ENCODE measurements at regions not wholly inside any gene's neighbourhood (a gene's known extent, or its start where the extent isn't known, plus 50 kb on each side); places are given as distances from the start of the nearest gene placed in this dataset.

DNA sequence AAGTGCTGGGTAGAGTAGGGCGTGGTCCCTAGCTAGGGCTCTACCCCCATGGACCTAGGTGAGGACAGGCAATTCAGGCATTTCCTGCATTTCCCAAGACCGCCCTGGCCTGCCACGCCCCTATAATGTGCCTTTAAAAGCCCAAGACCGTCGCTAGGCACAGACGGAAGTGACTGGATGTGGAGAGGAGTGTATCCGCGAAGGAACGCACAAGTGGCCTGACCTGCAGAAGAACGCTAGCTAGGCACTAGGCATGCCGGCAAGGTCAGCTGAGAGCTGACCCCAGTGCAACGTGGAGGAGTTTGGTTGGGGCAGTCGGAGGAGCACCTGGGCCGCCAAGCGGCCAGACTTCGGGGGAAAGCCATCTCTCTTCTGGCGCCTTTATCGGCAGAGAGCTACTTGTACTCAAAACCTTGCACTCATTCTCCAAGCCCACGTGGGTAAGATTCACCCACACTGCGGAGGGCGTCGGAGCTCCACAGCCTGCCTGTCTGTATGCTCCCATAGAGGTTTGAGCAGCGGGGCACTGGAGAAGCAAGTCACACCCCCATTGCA is 370.0 kb downstream of the FGF9 start:
- no peak for DNase-seq
- intact Hi-C loops (cut with DNase I): no loop called here

DNA sequence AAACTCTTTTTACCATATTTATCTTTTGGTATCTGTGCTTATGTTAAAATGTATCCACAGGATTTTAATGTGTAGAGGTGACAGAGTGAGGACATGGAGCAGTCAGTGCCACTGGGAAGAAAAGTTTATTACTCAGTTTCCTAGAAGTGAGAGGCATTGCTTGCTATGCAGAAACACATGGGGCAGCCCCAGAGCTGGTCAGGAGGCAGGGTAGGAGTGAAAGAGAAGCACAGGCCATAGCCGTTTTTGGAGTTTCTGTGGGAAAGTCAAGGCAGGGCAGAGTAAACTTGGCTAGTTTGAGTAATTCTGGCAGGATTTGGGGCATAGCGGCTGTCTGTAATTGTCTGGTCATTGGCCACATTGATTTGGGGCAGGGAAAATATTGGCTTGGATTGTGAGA is 370.9 kb downstream of the FGF9 start:
- intact Hi-C loops (cut with DNase I): no loop called here
- no peak for DNase-seq

DNA sequence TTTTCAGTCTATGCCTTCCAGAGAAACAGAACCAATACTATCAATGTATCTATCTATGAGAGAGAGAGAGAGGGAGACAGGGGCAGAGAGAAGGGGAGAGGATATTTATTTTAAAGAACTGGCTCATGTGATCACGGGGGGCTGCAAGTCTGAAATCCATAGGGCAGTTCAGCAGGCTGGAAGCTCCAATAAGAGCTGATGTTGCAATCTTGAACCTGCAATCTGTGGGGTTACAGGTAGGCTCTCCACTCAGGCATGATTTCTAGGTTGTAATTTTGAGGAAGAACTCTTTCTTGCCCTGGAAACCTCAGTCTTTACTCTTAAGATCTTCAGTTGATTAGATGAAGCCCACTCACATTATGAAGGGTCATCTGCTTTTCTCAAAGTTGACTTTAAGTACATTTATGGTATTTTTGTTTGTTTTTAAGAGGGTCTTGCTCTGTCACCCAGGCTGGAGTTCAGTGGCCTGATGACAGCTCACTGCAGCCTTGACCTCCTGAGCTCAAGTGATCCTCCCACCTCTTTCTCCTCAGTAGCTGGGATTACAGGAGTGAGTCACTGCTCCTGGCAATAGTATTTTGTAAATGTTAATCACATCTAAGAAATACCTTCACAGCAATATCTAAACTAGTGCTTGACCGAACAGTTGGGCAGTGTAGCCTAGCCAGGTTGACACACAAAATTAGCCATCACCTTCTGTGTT is 376.4 kb downstream of the FGF9 start:
- no peak for DNase-seq
- intact Hi-C loops (cut with DNase I): no loop called here

DNA sequence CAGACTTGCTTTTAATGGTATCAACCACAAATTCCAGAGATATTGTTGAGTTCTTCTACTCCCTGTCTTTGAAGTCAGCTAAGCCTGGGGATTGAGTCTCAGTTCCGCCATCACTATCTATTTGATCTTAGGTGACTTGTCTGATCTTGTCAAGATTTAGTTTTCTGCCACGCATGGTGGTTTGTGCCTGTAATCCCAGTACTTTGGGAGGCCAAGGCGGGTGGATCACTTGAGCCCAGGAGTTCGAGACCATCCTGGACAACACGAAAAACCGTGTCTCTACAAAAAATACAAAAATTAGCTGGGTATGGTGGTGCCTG is 376.9 kb downstream of the FGF9 start:
- intact Hi-C loops (cut with DNase I): no loop called here
- DNase-seq: no peak

DNA sequence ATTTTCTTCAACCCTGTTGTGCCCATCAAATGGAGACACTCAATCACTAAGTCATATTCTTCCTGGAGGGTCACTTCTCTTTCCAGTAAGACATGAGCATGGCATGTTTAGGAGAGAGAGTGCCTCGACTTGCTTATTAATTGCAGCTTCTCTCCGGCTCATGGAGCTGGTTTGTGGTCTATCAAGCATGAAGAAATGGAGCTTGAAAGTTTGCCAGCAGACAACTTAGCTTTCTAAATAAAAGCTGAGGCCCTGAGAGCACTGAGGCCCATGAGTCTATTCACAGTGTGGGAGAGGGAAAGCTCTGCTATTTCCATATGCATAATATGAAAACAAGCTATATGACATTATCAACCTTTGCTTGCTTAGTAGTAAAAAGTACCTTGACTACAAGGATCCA is 378.5 kb downstream of the FGF9 start:
- DNase-seq: no peak
- intact Hi-C loops (cut with DNase I): no loop called here

DNA sequence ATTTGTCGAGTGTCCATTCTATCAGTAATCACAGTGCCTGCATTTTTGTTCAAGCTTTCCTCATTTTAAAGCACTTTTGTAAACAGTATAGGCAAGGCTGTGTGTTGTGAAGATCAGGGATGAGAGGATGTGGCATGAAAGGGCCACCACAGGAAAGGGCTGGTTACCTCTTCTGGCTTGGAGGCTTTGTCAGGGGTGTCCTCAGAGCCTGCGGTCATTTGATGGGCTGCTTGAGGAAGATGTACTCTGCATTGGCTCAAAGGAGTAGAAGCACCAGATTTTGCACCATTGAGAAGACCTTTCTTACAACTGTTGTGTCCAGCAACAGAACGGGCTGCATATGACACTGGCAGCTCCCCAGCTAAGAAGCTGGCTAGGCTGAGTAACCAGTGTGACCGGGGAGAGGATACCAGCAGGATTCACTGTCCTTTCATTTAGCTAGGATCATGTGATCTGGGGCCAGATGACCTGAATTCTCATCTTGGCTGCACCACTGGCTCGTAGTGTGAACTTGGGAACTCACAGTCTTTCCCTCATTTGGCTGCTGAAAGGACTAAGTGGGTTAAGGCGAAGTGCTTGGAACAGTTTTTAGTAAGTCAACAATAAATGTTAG is 380.2 kb downstream of the FGF9 start:
- no peak for DNase-seq
- intact Hi-C loops (cut with DNase I): no loop called here

DNA sequence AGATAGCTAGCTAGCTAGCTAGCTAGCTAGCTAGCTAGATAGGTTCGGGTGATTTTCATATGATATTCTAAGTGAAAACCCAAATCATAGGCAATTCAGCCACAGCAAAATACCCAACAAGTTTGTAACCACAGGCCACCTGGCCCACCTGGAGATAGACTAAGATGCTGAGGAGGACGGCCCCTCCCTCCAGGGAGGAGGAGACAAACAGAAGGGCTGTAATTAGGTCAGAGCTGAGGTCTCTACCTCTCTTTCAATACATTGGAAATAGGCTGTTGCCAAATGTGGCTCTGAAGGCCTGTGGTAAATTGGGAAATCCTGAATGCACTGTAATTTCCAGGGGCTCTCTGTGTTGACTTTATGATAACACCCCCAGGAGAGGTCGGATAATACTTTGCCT is 382.2 kb downstream of the FGF9 start:
- DNase-seq: no peak
- intact Hi-C loops (cut with DNase I): no loop called here

DNA sequence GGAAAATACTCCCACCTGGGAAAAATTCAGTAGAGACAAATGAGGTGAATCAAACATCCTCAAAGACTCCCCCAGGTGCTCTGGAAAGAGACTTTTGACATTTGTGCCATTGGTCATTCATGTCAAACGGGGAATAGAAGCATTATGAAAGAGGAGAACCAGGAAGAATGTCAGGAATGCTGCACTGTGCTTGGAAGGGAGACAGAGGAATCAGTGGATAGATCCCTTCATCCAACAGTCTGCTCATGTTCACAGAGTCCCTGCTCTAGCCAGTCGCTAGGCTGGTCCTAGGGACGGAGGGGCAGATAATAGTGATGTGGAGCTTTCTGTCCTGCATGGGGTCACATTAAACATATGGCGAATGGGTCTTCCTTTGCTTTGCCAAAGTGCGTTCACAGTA is 384.4 kb downstream of the FGF9 start:
- intact Hi-C loops (cut with DNase I): no loop called here

DNA sequence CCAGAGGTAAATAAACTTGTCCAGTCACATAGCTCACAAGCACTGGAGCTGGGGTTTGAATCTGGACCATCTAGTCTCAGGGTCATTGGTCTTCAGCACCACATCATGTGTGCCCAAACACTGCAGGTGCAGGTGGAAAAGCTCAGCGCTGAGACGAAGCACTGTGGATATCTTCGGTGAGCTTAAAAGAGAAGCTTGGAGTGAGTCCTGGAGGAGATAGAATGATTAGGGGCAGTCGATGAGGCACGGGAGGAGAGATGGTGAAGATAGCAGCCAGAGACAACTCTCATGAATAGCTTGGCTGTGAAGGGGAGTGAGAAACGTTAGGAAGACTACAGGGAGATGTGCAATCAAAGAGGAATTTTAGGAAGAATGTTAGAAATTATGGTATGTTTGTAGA is 389.3 kb downstream of the FGF9 start:
- intact Hi-C loops (cut with DNase I): no loop called here
- no peak for DNase-seq

More for the DNA sequence above, 384.4 kb downstream of the FGF9 start:
- no peak for DNase-seq

DNA sequence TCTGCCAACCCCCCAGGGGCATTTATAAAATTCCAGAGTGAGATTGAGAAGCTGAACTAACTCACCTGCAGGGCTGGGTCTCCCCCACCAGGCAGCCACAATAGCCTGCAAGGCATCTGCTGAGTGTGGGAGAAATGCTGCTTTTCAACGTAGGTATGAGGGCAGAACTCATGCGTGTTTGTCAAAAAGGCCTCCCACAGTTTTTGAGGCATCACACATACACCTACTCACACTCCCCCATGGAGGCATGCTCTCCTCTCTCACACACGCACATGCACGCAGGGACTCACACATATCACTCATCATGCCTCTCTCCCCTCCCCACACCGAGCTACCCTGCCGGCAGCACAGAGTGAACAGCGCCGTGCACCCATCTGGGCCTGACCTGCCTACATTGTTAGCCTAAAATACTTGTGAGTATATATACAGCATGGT is 390.5 kb downstream of the FGF9 start:
- intact Hi-C loops (cut with DNase I): no loop called here
- peak in 3 of 10 donors; percentile 69 to 87 (median 82) for DNase-seq

DNA sequence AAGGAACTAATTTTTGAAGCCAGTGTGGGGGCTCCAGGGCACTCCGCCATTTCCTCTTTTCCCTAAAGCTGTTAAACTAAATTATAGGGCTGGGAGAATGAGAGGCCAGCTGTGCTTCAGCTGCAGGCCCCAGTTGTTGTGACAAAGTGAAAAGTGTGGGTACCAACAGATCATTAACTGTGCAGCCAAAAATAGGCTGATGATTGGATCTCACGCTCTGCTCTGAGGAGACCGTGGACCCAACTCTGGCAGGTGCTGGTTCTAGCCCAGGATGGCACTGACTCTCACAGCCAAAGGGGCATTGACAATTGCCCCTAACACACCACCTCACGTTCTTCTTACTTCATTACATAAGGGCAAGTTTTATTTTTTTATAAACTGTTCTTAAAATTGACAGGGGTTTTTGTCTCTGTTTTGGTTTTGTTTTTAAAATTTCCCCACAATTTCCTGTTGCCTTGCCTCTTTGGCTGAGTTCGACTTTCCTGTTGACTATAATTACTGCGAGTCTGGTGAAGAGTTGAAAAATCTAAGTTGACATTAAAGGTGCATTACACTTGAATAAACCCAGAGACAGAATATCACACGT is 391.0 kb downstream of the FGF9 start:
- DNase-seq: no peak
- intact Hi-C loops (cut with DNase I): no loop called here

DNA sequence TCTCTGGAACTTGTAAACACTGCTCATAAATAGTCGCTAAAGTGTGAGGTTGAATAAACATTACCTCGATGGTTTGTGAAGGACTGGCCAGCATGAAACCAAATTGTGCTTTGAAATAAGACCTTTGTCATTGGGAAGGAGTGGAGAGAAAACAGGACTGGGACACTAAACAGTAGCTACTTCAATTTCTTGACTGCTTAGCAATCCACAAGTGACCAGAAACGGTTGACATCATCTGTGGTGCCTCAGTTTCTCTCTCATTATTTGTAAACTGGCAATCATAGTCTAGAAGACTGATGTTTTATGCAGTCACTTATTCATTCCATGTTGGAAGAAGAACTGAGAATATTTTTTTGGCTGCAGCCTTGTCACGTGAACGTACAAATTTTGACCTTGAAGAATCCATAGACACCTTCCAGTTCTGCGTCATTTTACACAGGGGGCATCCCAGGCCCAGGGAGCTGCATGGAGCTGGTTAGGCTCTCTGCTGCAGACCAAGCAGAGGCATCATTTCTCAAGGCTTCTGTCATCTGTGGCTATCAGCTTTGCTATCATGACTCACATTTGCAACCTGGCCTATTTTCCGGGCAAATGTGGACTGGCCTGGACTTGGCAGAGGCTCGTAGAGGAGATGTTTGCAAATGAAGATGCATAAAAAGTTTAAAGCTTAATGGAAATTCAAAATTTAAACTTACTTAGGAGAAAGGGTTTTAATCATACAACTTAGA is 391.8 kb downstream of the FGF9 start:
- no peak for DNase-seq
- intact Hi-C loops (cut with DNase I): no loop called here

DNA sequence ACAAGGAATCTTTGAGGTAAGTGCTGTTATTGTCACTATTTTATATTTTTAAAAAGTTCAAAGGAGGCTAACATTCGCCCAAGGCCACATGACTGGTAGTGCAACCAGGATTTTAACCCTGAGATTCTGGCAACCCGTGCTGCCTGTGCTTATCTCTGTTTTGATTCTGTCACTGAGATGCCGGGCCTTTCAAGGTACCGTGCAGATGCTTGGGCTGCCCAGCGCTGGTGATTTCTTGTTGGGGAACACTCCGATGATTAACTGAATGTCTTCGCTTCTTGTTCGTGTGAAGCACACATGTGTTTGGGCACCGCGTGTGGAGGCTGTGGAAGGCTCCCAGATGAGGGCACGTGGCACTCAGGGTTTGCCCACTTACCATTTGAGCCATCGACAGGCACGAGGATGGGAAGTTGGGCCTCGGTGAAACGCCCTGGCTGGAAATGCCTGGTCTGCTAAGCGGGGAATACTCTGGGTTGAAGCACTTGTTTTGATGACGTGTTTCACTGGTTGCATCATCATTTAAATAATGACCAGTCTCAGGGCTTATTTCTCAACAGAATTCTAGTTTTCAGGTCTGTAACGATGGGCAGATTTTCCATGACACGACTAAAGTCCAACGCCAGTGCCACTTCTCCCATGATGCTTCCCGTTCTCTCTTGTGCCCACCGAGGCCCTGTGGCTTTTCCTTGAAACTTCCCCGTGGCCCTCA is 392.7 kb downstream of the FGF9 start:
- intact Hi-C loops (cut with DNase I): no loop called here
- no peak for DNase-seq

DNA sequence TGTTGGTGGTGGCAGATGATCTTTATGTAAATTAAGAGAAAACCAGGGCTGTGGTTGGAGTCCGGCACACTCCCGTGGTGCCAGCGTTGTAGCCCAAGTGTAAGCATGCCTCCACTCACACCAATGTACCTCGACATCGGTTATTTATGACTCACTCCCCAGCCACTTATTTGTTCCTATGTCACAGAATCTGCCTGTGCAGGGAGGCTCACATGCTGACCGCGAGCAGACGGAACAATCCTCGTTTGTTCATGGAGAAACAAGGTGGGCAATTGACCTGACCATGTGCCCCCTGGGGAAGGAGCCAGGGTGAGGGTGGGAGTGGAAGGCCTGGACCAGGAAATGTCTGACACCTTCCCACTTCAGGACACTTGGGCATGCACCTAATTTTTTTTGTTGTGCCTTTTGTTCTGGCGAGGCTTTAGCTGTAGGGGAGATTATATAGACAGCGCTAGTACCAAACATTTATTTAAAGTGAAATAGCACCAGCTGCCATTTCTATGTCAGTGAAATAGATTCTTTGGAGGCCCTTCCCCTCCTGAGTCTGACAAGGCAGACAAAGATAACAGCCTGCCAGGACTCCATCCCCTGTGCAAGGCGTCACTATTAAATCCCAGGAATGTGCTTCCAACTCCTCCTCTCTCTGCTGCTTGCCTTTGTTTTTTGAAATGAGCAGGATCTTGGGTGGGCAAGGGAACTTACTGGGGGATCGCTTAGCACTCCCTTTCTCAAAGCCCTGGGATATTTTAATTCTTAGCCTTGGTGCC is 394.2 kb downstream of the FGF9 start:
- DNase-seq: no peak
- intact Hi-C loops (cut with DNase I): no loop called here

DNA sequence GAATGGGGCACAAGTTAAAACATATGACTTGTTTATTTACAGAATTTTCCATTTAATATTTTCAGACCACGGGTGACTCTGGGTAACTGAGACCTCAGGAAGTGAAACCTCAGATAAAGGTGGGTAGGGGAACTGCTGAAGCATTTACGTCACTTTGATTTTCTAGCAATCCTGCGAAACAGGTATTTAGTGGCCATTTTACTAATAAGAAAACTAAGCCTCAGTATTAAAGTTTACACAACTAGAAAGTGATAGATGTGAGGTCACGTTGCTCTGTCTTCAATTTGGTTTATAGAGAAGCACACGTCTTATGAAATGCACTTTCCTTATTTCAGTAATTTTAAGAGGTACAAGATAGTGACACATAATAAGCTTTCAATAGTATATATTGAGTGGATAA is 402.8 kb downstream of the FGF9 start:
- intact Hi-C loops (cut with DNase I): no loop called here
- no peak for DNase-seq

DNA sequence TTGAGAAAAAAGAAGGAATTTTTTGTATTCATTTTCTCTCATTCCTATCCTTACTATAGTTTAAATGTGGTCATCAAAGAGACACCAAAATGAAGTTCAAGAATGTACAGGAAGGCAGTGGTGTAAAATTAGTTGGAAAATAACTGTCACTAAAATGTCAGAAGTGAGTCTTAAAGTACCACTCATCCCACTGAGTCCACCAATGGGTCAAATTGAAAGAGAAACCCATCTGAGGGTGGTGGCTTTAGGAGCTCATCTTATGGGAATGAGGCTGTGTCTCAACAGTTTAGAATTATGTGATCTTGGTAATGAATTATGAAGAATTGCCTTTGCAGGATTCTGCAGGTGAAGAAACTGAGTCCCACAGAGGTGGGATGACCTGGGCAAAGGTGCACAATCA is 403.5 kb downstream of the FGF9 start:
- no peak for DNase-seq
- intact Hi-C loops (cut with DNase I): no loop called here

DNA sequence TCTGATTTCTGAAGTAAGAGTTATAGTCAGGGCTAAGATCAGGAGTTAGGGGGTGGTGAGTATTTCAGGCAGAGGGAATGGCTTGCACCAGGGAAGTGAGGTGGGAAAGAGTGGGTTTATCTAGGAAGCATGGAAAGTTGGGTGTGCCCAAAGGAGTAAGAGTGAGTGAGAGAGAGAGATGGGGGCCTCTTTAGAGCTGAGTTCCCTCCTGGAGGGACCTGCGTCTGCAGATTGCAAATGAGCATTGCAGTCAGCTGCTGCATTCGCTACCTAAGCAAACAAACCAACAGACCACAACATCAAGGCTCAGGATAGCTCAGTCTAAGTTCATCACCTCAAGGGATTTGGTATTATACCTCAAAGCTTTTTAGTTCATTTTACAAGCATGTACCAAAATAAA is 405.8 kb downstream of the FGF9 start:
- intact Hi-C loops (cut with DNase I): no loop called here
- no peak for DNase-seq

DNA sequence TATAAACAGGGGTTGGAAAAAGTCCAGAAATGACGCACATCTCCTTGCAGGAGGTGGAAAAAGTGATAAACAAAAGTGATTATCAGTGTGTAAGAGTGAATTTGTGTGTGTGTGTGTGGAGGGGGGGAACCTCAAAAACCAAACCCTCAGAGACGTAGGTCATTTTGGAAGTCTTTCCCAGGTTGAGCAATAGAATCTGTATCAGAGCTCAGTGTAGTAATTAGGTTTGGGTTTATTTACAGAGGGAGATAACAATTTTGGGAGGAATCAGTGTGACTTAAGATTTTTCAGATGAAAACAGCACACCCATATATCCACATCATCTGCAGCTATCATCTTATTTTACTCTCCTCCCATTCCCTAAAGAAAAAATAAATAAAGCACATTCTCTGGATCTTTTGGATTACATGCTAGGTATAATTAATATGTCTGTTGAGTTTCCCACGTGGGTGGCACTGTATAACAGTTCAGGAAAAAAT is 406.4 kb downstream of the FGF9 start:
- intact Hi-C loops (cut with DNase I): no loop called here
- no peak for DNase-seq

DNA sequence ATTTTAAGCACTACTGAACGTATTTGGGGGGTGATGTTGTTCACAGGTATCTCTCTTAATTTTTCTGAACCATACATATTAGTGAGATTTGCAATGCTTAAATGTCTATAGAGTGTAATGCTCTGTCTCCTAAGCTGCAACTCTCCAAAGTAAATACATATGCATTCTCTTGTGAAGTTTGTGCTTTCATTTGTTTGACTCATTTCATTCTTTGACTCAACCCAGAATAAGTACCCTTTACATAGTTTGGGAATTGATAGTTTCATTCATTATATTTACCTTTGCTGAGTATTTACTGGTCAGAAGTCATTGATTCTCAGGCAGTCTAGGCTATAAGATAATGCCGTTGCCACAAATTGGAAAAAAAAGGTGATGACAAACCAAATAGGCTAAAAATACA is 406.9 kb downstream of the FGF9 start:
- intact Hi-C loops (cut with DNase I): no loop called here

DNA sequence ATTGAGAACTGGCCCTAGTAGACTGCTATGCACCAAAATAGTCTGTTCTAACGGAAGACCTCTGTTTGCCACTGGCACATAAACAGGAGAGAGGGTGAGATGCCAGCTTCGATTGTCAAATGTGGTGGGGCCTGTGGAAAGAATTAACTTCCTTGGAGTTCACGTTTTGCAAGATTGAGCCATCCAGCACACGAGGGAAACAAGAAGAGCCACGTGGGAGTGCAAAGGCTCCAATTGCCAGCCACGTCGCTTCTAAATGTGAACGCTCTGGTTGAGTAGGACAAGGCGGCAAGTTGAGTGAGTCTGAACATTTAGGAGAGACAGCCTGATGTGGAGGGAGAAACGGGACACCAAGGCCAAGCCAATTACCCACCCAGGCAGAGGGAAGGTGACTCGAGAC is 409.1 kb downstream of the FGF9 start:
- intact Hi-C loops (cut with DNase I): no loop called here
- no peak for DNase-seq

More for the DNA sequence above, 406.9 kb downstream of the FGF9 start:
- DNase-seq: no peak

All from posterior cingulate gyrus (tissue), 11 donors.